Neural progenitor cell (in vitro differentiated cells): ENCODE measurements at regions not wholly inside any gene's neighbourhood (a gene's known extent, or its start where the extent isn't known, plus 50 kb on each side); places are given as distances from the start of the nearest gene placed in this dataset.

Experiments
- EZH2 ChIP-seq: fragments of 200-600 bp; sonication (generic); IDR thresholded peaks from 2 replicates; pipeline ENCODE4 v1.6.1; 2017; ENCODE audit warnings: antibody characterized with exemption, mild to moderate bottlenecking, moderate library complexity
- TF ChIP-seq, protein P1 (sequence below): fragments of 200-600 bp; sonication (generic); IDR thresholded peaks from 2 replicates; pipeline ENCODE4 v1.5.1; 2017; ENCODE audit warnings: antibody characterized with exemption, mild to moderate bottlenecking

DNA sequence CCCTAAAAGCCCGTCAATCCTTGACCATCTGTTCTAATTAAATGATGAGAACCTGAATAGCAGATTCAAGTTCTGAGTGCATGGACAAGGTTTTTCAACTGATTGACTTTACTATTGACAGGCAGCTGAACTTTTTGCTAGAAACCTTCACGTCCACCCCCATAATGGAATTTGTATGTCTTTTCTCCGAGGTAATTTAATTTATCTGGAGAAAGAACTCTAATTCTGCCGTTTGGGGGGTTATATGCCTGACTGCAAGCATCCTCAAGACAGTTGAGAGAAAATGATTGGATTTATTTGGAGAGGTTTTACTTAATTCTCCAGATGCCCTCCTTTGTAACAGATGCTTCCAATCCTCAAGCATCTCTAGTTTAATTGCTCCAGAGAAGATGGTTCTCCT, 1053.4 kb upstream of the AUTS2 start:
- TF ChIP-seq, protein P1, sequence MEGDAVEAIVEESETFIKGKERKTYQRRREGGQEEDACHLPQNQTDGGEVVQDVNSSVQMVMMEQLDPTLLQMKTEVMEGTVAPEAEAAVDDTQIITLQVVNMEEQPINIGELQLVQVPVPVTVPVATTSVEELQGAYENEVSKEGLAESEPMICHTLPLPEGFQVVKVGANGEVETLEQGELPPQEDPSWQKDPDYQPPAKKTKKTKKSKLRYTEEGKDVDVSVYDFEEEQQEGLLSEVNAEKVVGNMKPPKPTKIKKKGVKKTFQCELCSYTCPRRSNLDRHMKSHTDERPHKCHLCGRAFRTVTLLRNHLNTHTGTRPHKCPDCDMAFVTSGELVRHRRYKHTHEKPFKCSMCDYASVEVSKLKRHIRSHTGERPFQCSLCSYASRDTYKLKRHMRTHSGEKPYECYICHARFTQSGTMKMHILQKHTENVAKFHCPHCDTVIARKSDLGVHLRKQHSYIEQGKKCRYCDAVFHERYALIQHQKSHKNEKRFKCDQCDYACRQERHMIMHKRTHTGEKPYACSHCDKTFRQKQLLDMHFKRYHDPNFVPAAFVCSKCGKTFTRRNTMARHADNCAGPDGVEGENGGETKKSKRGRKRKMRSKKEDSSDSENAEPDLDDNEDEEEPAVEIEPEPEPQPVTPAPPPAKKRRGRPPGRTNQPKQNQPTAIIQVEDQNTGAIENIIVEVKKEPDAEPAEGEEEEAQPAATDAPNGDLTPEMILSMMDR: no peak
- no peak for TF ChIP-seq EZH2
